HL-60 (cell line): ENCODE measurements at regions not wholly inside any gene's neighbourhood (a gene's known extent, or its start where the extent isn't known, plus 50 kb on each side); places are given as distances from the start of the nearest gene placed in this dataset.

Experiments
- DNase-seq, 2 experiments: peaks; one replicate each; pipeline ENCODE4 v3.0.0-alpha.2; 2010 to 2020; ENCODE audit warnings: low read depth in 1 of 2, low spot score in 1 of 2
- H3K27ac ChIP-seq: fragments of 250-450 bp; sonication (Bioruptor Pico); replicated peaks from 2 replicates; pipeline ENCODE4 v1.5.1; 2020; ENCODE audit warnings: mild to moderate bottlenecking, moderate library complexity
- H3K27me3 ChIP-seq: fragments of 250-450 bp; sonication (Bioruptor Pico); 2 replicates; pipeline ENCODE4 v1.5.1; 2021; ENCODE audit warnings: mild to moderate bottlenecking, moderate library complexity; ENCODE audit not compliant: insufficient read depth, poor library complexity, severe bottlenecking
- H3K4me3 ChIP-seq: replicated peaks from 2 replicates; pipeline ENCODE4 v1.5.1; 2011; ENCODE audit warnings: mild to moderate bottlenecking, control low read depth, low read length; ENCODE audit not compliant: insufficient read depth
- GABPA ChIP-seq: IDR thresholded peaks from 2 replicates; pipeline ENCODE4 v1.6.1; 2012; ENCODE audit warnings: low read depth
- POLR2AphosphoS5 ChIP-seq: IDR thresholded peaks from 2 replicates; pipeline ENCODE4 v1.6.1; 2012; ENCODE audit warnings: low read depth
- REST ChIP-seq: IDR thresholded peaks from 2 replicates; pipeline ENCODE4 v1.6.1; 2012; ENCODE audit warnings: low read depth; ENCODE audit not compliant: insufficient replicate concordance
- SPI1 ChIP-seq: IDR thresholded peaks from 2 replicates; pipeline ENCODE4 v1.6.1; 2012; ENCODE audit warnings: low read depth, mild to moderate bottlenecking, borderline replicate concordance
- TF ChIP-seq, protein P1 (sequence below): IDR thresholded peaks from one replicate; pipeline ENCODE4 v1.5.1; 2011; ENCODE audit warnings: low read length, control low read depth, inconsistent platforms; ENCODE audit not compliant: insufficient read depth

DNA sequence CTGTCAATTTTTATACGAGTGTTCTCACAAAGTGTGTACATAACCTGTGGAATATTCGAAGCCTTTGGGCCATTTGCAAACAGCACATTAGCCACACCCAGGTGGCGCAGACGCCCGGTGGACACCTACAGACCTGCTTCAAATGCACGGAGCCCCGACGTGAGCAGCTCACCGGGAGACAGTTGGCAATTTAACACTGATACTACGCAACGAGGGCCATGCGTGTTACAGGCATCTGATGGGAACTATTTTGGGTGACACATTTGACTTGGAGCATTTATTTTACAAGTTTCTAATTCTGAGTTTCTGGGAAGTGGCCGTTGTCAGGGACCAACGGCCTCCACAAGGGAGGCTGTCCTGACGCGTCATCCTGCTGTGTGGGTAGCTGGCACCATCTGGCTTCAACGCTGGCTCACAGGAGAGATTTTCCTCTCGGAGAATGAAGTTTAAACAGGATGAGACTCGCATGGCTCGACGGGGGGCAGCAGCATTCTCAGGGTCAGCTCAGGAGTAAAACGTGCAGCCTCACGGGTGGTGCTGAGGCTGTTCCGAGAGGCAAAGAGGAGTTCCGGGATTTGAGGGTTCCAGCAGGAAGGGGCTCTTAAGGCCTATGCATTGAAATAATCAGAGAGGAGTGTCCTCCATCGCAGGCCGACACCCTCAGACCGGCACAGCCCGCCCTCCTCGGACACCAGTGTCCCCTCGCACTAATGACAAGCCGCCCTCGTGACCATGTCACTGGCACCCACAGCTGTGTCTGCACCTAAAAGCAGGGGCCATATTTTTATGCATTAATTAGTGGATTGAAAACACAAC is 207.4 kb downstream of the DLL1 start:
- DNase-seq, result no peak
- TF ChIP-seq POLR2AphosphoS5 (no peak), GABPA (no peak), REST (no peak), SPI1 (no peak)
- TF ChIP-seq, protein P1, sequence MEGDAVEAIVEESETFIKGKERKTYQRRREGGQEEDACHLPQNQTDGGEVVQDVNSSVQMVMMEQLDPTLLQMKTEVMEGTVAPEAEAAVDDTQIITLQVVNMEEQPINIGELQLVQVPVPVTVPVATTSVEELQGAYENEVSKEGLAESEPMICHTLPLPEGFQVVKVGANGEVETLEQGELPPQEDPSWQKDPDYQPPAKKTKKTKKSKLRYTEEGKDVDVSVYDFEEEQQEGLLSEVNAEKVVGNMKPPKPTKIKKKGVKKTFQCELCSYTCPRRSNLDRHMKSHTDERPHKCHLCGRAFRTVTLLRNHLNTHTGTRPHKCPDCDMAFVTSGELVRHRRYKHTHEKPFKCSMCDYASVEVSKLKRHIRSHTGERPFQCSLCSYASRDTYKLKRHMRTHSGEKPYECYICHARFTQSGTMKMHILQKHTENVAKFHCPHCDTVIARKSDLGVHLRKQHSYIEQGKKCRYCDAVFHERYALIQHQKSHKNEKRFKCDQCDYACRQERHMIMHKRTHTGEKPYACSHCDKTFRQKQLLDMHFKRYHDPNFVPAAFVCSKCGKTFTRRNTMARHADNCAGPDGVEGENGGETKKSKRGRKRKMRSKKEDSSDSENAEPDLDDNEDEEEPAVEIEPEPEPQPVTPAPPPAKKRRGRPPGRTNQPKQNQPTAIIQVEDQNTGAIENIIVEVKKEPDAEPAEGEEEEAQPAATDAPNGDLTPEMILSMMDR, result no peak
- Histone ChIP-seq H3K27me3 (no peaks in the 10 kb centered on the region), H3K27ac (no peak overlapping the region), H3K4me3 (no peak overlapping the region)

DNA sequence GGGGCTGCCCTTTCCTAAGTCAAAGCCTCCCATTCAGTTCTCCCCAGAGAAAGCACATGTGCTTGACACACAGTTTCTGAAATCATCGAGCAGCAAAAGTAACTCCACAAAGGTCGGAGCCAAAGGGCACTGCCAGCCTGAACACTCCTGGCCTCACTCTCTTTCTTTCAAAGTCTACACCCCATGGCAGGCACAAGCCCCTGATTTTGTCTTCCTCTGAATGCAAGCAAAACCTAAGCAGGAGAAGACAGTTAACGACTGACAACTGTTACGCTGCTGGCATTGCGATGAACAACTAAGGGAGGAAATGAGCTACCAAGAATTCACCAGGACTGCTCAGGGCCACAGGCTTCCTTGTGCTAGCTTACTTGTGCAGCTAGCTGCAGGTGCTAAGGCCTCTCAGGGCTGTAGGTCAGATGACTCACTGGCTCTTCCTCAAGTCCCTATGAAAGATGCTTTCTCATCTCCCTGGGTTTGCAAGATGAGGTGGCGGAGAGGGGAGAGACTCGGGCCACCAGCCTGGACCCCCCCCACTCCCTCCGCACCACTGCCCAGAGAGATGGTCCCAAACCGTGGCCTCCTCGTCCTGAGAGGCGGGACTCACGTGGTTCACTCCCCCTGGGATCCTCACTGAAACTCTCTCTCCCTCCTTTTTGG is 208.2 kb downstream of the DLL1 start:
- Histone ChIP-seq H3K27me3 (no peaks in the 10 kb centered on the region), H3K4me3 (no peak overlapping the region), H3K27ac (no peak overlapping the region)
- TF ChIP-seq SPI1 (no peak), GABPA (no peak), REST (no peak), POLR2AphosphoS5 (no peak)
- TF ChIP-seq, protein P1, result no peak
- peak in 1 of 2 experiments; percentile 51 for DNase-seq

GRCh38 chr6:170082067-170082466 is 208.8 kb downstream of the DLL1 start:
- no peak for DNase-seq
- Histone ChIP-seq H3K27ac (no peak overlapping the region), H3K27me3 (no peaks in the 10 kb centered on the region), H3K4me3 (no peak overlapping the region)
- TF ChIP-seq POLR2AphosphoS5 (no peak), REST (no peak), GABPA (no peak), SPI1 (no peak)
- TF ChIP-seq, protein P1, result no peak
